Stimulated activated CD8-positive, alpha-beta memory T cell treated with anti-CD3 and anti-CD28 coated beads, Interleukin-2, amount 100 ng/mL, for 48 hours (primary cell): ENCODE measurements at regions not wholly inside any gene's neighbourhood (a gene's known extent, or its start where the extent isn't known, plus 50 kb on each side); places are given as distances from the start of the nearest gene placed in this dataset.
A peak's percentile ranks its signal among the peaks of the same experiment; 100 is the strongest.

Experiments
- DNase-seq, 2 donors: peaks; one replicate each; pipeline ENCODE4 v3.0.0-alpha.2; 2020; ENCODE audit warnings: low read depth in 2 of 2

DNA sequence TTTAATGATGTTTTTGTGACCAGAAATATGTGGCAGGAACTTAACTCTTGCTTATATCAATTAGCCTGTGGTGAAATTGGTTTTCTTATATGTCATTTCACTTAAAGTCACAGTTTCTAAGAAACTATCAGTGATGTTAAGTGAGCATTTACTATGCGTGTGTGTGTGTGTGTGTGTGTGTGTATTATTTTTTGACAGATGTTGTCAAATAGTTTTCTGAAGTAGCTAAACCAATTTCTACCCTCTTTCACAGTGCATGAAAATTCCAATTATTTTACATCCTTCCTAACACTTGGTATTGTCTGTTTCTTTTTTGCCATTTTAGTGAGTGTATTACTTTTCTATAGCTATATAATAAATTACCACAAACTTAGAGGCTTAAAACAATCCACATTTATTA, 122.1 kb upstream of the CAND1 start:
- no peak for DNase-seq

DNA sequence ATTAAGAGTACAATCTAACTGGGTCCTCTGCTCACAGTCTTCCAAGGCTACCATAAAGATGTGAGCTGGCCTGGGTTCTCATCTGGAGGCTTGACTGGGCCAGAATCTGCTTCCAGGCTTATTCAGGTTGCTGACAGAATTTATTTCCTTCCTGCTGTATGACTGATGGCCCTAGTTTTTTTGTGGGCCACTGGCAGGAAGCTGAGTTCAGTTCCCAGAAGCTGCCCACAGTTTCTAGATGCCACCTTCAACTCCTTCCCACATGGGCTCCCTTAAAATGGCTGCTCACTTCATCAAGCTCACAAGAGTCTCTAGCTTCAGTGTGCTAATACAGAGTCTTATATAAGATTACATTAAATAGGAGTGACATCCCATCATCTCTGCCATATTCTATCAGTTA, 121.7 kb upstream of the CAND1 start:
- no peak for DNase-seq

DNA sequence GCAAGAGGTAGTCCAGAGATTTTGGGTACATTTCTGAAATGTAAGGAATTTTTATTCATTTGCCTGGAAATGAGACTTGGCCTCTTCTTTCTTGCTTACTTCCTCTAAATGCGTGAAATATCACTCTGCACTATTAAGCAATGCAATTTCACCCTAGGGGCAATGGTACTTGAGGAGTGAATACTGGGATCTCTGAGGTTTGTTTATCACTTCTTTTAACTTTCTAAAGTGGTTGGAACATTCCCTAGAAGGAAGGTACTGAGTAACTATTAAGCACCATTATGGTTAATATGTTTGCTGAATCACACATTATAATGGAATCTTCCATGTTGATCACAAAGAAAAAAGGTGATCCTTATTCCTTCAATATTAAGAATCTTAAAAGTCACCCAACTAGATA, 120.9 kb upstream of the CAND1 start:
- no peak for DNase-seq

GRCh38 chr12:67151886-67152285, 117.3 kb upstream of the CAND1 start:
- DNase-seq, result no peak

GRCh38 chr12:67152451-67152850, 116.7 kb upstream of the CAND1 start:
- DNase-seq, result no peak

GRCh38 chr12:67154901-67155300, 114.3 kb upstream of the CAND1 start:
- DNase-seq, result no peak

DNA sequence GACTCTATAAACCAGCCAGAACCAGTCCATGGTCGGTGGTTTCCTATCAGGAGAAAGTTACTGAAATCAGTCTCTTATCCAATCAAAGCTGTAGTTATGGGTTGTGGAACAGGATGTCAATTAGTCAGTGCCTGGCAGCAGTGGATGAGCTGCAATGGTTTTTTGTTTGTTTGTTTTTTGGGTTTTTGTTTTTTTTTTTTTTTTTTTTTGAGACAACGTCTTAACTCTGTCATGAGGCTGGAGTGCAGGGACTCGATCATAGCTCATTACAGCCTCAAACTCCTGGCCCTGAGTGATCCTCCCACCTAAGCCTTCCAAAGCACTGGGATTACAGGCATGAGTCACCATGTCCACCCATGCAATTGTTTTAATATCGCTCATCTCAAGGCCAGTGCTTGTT, 113.3 kb upstream of the CAND1 start:
- no peak for DNase-seq

GRCh38 chr12:67161322-67161918, 107.7 kb upstream of the CAND1 start:
- peak; percentile 4 to 30 for DNase-seq

DNA sequence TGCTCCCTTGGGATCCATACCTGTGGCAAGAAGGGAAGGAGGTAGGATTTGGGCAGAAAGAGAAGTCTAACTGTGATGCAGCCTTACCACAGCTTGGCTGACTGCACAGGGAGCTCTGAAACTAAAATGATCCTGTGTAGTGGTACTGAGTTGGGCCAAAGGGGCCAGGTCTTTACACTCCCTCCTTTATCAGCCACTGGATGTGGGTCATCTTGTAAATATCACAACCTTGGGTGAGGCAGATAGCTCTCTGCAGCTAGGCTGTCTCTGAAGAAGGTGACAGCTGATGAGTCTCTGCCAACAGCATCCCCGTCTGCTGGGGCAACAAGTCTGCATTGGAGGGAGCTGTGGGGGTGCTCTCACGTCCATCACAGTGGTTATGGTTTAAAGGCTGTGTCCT, 95.9 kb upstream of the CAND1 start:
- DNase-seq, result no peak

- DNase-seq, result no peak
Measured at GRCh38 chr12:67182551-67182950, 86.6 kb upstream of the CAND1 start.

DNA sequence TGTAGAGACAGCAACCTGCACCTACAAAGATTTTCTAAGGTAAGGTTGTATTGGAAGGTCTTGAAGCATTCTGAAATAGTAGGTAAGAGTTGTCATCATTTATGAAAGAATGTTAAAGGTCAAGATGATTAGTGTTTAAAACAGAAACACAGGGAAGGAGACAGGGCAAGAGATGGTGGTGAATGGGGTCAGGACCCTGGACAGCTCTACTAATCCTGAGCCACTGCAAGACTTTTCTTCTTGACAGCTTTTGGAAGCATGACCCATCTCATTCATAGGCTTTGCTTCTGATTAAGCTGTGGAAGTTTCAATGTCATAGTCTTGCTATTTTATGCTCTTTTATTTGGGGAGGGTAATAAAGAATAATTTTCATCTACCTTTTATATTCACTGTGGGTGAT, 75.5 kb upstream of the CAND1 start:
- DNase-seq, result peak in 1 of 2 donors; percentile 1

DNA sequence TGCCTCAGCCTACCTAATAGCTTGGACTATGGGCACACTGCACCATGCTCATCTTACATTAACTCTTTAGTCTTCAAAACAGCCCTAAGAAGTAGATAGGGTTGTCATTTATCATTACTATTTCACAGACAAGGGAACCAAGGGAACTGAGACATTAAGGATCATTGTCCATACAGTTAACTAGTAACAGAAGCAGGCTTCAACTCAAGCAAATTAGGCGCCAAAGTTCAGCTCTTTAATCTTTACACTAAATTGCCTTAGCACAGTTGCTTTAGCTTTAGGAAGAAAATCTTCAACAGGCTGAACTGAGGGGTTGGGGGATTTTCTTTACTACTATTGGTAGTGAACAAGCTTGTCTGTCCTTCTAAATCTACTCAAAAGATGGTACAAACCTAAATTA, 68.8 kb upstream of the CAND1 start:
- no peak for DNase-seq

GRCh38 chr12:67202011-67202677, 67.0 kb upstream of the CAND1 start:
- DNase-seq, result no peak

DNA sequence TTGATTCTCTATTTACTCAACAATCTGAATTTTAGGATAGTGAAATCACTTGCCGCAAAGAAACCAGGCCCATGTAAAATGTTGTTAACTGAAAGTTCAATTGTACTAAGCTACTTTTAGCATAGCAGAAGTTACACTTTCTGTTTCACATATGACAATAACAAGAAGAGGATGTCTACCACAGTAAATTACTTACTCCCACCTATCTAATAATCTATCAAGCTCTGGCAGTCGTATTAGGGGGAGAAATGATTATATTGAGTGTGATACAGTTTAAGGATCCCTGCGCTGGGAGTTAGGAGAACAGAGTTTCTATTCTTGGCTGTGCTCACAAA, 66.5 kb upstream of the CAND1 start:
- no peak for DNase-seq

GRCh38 chr12:67208281-67209067, 60.7 kb upstream of the CAND1 start:
- DNase-seq, result no peak

DNA sequence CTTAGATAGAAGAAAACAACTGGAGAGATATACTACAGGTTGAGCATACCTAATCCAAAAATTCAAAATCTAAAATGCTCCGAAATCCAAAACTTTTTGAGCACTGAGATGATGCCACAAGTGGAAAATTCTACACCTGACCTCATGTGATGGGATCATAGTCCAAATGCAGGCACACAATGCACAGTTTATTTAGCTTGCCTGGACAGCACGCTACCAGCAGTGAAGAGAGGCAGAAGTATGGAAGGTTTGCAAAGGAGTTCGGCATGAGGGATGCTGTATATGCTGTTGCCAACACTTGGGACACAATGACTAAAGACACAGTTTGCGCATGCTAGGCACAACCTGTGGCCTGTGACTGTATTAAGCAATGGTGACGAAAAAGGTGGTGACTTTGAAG, 58.1 kb upstream of the CAND1 start:
- DNase-seq, result no peak

- DNase-seq, result no peak
Measured at GRCh38 chr12:67211494-67211893, 57.7 kb upstream of the CAND1 start.

DNA sequence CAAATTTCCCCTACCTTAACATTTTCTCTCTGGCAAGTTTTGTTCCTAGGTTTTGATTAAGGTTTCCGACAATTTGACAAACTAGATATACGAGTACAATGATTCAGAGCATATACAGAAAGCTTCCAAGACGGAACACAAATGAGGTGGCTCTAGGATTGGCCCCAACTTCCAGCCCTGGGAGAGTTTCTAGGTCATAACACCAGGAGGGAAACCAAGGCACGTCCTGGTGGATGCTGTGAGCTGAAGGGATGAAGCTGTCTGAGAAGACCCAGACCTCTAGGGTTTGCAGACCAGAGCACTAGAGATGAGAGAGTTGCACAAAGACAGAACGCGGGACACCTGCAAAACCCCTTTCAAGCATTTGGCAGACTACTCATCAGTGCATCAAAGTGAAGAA, 51.5 kb upstream of the CAND1 start:
- no peak for DNase-seq
